ENCODE measurements at regions not wholly inside any gene's neighbourhood (a gene's known extent, or its start where the extent isn't known, plus 50 kb on each side); places are given as distances from the start of the nearest gene placed in this dataset.

DNA sequence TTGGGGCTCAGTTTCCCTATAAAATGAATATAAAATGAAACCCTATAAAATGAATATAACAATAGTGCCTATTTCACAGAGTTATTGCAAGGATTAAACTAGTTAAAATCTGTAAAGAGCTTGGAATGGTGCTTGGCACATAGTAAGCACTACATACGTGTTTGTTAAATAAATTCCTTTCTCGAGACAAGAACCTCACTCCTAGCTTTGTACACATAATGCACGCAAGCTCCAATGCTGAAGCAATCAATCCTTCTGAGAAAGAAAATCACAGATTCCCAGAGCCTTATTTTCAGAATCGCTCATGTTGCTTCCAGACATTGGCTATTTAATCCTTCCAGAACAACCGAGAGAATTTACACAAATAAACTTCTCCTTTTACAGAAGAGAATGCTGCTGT lies 440.9 kb downstream of the IRS1 start:
- no peak overlapping the region for H3K27ac Mint-ChIP-seq
- H3K9me3 ChIP-seq (ENCODE audit: control insufficient read depth, low read length, poor library complexity, severe bottlenecking), result no peaks in the 10 kb centered on the region
- no peak for DNase-seq
- H3K4me3 Mint-ChIP-seq, result no peak overlapping the region
- H3K27me3 Mint-ChIP-seq, result peaks cover 12% of the 10 kb centered on the region
- no peak for ATAC-seq
- H3K4me1 Mint-ChIP-seq, result no peaks in the 10 kb centered on the region
- no peaks in the 10 kb centered on the region for H3K36me3 Mint-ChIP-seq (ENCODE audit: low read depth)

- H3K27me3 Mint-ChIP-seq, result peaks cover 12% of the 10 kb centered on the region
- H3K4me3 Mint-ChIP-seq, result no peak overlapping the region
- DNase-seq (no peak), ATAC-seq (no peak)
- H3K9me3 ChIP-seq (ENCODE audit: control insufficient read depth, low read length, poor library complexity, severe bottlenecking), result no peaks in the 10 kb centered on the region
- H3K4me1 Mint-ChIP-seq, result no peaks in the 10 kb centered on the region
- no peaks in the 10 kb centered on the region for H3K36me3 Mint-ChIP-seq (ENCODE audit: low read depth)
- no peak overlapping the region for H3K27ac Mint-ChIP-seq
Observed at GRCh38 chr2:226357816-226358215, 441.8 kb downstream of the IRS1 start.

DNA sequence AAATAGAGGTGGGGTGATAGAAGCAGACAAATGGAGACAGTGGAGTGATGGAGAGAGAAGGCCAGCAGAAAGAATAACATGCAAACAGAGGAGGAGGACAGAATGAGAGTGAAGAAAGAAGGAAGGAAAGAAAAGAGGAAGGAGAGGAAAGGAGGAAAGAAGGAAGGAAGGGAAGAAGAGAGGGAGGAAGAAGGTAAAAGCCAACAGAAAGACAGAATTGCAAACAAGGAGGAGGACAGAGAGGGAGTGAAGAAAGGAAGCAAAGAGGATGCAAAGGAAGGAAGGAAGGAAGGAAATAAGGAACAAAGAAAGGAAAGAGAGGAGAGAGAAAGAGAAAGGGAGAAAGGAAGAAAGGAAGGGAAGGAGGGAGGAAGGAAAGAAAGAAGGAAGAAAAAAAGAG lies 444.0 kb downstream of the IRS1 start:
- Mint-ChIP-seq H3K27me3 (peaks cover 12% of the 10 kb centered on the region), H3K4me1 (no peaks in the 10 kb centered on the region), H3K4me3 (no peak overlapping the region), H3K27ac (no peak overlapping the region), H3K36me3 (ENCODE audit: low read depth) (no peaks in the 10 kb centered on the region)
- no peak for ATAC-seq
- no peaks in the 10 kb centered on the region for H3K9me3 ChIP-seq (ENCODE audit: control insufficient read depth, low read length, poor library complexity, severe bottlenecking)
- no peak for DNase-seq

GRCh38 chr2:226354434-226354833 lies 445.2 kb downstream of the IRS1 start:
- Mint-ChIP-seq H3K4me1 (no peaks in the 10 kb centered on the region), H3K27ac (no peak overlapping the region), H3K27me3 (peaks cover 18% of the 10 kb centered on the region), H3K4me3 (no peak overlapping the region), H3K36me3 (ENCODE audit: low read depth) (no peaks in the 10 kb centered on the region)
- no peak for DNase-seq
- no peaks in the 10 kb centered on the region for H3K9me3 ChIP-seq (ENCODE audit: control insufficient read depth, low read length, poor library complexity, severe bottlenecking)
- ATAC-seq, result no peak

DNA sequence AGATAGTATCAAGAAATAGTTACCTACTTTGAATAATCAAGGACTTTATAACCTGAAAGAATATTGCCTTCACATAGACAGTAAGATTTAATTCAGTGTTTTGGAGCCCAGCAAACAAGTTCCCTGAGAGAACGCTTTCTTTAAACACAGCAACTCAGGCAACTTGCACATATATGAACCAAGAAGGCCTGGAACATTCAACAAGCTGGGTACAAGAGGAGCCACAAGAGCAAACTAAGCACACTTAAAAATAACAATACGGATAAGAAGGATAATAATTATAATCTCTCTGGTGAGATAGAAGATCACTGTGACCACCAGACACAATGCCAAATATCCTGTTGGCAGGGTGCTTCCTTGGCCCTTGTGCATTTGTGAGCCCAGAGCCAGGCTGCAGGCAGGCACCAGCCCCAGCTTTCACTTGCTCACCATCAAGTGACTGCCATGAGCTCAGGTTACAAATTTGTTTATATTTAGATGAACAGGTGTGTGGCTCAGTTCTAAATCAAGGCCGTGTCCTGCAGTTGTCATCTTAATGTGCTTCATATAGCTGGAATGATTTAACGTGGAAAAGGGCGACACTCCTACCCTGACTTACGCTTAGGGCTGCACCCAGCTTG lies 446.6 kb downstream of the IRS1 start:
- ATAC-seq (no peak), DNase-seq (no peak)
- Mint-ChIP-seq H3K27me3 (peaks cover 15% of the 10 kb centered on the region), H3K27ac (no peak overlapping the region), H3K4me3 (no peak overlapping the region), H3K4me1 (no peaks in the 10 kb centered on the region), H3K36me3 (ENCODE audit: low read depth) (no peaks in the 10 kb centered on the region)
- H3K9me3 ChIP-seq (ENCODE audit: control insufficient read depth, low read length, poor library complexity, severe bottlenecking), result no peaks in the 10 kb centered on the region

- ATAC-seq (no peak), DNase-seq (no peak)
- Mint-ChIP-seq H3K36me3 (ENCODE audit: low read depth) (no peaks in the 10 kb centered on the region), H3K27ac (no peak overlapping the region), H3K27me3 (peaks cover 8% of the 10 kb centered on the region), H3K4me1 (no peaks in the 10 kb centered on the region), H3K4me3 (no peak overlapping the region)
- no peaks in the 10 kb centered on the region for H3K9me3 ChIP-seq (ENCODE audit: control insufficient read depth, low read length, poor library complexity, severe bottlenecking)
Observed at GRCh38 chr2:226351711-226352110, 447.9 kb downstream of the IRS1 start.

DNA sequence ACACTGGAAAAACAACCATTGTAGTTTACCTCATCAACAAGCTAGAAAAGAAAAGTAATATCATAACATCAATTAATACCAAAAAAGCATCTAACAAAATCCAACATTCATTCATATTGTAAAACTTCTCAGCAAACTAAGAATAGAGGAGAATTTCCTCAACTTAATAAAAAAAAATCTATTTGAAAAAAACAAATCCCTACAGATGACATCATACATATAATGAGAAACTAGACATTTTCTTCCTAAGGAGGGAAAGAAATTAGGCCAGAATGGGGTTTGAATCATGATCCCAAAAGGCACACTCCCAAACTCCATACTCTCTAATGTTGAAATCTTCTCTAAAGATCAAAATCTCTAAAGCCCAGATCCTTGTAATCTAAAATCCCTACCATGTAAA lies 460.0 kb downstream of the IRS1 start:
- H3K36me3 Mint-ChIP-seq (ENCODE audit: low read depth), result no peaks in the 10 kb centered on the region
- H3K27me3 Mint-ChIP-seq, result no peaks in the 10 kb centered on the region
- no peaks in the 10 kb centered on the region for H3K9me3 ChIP-seq (ENCODE audit: control insufficient read depth, low read length, poor library complexity, severe bottlenecking)
- no peak overlapping the region for H3K4me3 Mint-ChIP-seq
- H3K4me1 Mint-ChIP-seq, result peaks cover 4% of the 10 kb centered on the region
- DNase-seq, result no peak
- no peak overlapping the region for H3K27ac Mint-ChIP-seq
- no peak for ATAC-seq

- H3K4me3 Mint-ChIP-seq, result no peak overlapping the region
- peaks cover 4% of the 10 kb centered on the region for H3K4me1 Mint-ChIP-seq
- H3K9me3 ChIP-seq (ENCODE audit: control insufficient read depth, low read length, poor library complexity, severe bottlenecking), result no peaks in the 10 kb centered on the region
- no peaks in the 10 kb centered on the region for H3K27me3 Mint-ChIP-seq
- H3K27ac Mint-ChIP-seq, result no peak overlapping the region
- ATAC-seq (no peak), DNase-seq (no peak)
- no peaks in the 10 kb centered on the region for H3K36me3 Mint-ChIP-seq (ENCODE audit: low read depth)
Observed at GRCh38 chr2:226338825-226339224, 460.8 kb downstream of the IRS1 start.

DNA sequence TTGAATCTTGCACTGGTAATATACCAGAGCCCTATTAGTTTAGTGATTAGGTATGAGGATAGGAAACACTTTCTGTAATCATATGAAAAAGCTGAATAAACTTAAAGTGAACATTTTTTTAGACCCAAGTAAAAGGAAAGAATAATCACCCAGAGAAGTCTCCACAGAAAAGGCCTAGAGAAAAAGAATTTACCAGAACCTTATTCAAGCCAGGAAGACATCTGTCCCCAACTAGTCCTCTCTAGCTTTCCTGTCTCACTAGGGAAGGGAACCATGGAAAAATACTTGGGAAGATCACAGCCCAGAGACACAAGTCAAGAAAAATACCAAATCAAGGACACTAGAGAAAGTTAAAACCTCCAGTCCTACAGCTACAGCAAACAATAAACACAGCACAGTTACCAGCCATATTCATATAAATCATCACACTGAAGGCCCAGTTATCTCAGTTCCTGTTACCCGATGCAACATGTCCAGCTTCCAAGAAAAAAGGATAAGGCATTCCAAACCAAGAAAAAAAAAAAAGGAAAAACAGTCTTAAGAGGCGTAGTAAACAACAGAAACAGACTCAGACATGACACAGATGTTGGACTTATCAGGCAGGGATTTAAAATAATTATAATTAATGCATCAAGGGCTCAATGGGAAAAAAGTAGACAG lies 461.5 kb downstream of the IRS1 start:
- no peaks in the 10 kb centered on the region for H3K9me3 ChIP-seq (ENCODE audit: control insufficient read depth, low read length, poor library complexity, severe bottlenecking)
- Mint-ChIP-seq H3K36me3 (ENCODE audit: low read depth) (no peaks in the 10 kb centered on the region), H3K4me3 (no peak overlapping the region), H3K27ac (no peak overlapping the region), H3K27me3 (no peaks in the 10 kb centered on the region), H3K4me1 (peaks cover 4% of the 10 kb centered on the region)
- no peak for ATAC-seq
- no peak for DNase-seq

DNA sequence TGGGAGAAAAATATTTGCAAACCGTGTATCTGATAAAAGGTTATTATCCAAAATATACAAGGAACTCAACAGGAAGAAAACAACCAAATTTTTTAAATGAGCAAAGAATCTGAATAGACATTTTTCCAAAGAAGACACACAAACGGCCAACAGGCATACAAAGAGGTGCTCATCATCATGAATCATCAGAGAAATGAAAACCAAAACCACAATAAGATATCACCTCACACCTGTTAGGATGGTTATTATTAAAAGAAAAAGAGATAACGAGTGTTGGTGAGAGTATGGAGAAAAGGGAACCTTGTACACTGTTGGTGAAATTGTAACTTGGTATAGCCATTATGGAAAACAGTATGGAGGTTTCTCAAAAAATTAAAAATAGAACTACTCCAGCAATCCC lies 463.3 kb downstream of the IRS1 start:
- no peaks in the 10 kb centered on the region for H3K9me3 ChIP-seq (ENCODE audit: control insufficient read depth, low read length, poor library complexity, severe bottlenecking)
- Mint-ChIP-seq H3K27ac (no peak overlapping the region), H3K4me1 (peaks cover 4% of the 10 kb centered on the region), H3K36me3 (ENCODE audit: low read depth) (no peaks in the 10 kb centered on the region), H3K27me3 (no peaks in the 10 kb centered on the region), H3K4me3 (no peak overlapping the region)
- ATAC-seq (no peak), DNase-seq (no peak)

DNA sequence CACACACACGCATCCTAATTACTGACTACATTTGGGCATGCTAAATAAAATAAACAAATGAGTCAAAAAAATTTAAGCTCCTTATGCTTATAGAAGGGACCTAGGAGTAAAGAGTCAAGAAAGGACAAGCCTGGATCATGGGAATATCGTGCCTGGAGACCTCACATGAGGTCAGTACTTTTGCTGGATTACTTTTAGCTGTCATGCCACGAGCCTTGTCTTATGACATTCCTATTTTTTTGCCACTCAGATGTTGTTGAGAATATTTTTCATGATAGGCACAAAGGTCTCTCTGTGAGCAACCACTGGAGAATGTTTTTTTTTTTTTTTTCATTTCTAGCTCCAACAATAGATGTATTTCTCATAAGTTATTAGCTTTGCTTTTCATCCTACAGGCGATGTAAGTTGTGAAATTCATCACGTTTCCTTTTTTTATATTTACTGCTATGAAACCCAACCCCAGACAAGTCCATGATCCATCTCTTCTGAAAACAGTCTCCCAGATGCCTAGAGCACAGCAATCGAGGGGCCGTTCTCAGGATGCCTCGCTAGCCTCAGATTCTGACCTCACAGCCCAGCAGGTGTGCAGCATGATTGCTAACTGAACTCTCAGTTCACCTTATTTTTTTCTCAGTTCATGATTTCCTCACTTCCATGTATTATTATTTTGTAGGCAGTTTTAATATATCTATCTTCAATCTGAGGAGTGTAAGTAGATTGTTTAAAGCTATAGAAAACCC lies 464.5 kb downstream of the IRS1 start:
- no peaks in the 10 kb centered on the region for H3K27me3 Mint-ChIP-seq
- DNase-seq, result no peak
- peaks cover 4% of the 10 kb centered on the region for H3K4me1 Mint-ChIP-seq
- no peaks in the 10 kb centered on the region for H3K9me3 ChIP-seq (ENCODE audit: control insufficient read depth, low read length, poor library complexity, severe bottlenecking)
- ATAC-seq, result no peak
- no peak overlapping the region for H3K27ac Mint-ChIP-seq
- no peaks in the 10 kb centered on the region for H3K36me3 Mint-ChIP-seq (ENCODE audit: low read depth)
- no peak overlapping the region for H3K4me3 Mint-ChIP-seq

GRCh38 chr2:226333388-226333787 lies 466.2 kb downstream of the IRS1 start:
- H3K27ac Mint-ChIP-seq, result no peak overlapping the region

DNA sequence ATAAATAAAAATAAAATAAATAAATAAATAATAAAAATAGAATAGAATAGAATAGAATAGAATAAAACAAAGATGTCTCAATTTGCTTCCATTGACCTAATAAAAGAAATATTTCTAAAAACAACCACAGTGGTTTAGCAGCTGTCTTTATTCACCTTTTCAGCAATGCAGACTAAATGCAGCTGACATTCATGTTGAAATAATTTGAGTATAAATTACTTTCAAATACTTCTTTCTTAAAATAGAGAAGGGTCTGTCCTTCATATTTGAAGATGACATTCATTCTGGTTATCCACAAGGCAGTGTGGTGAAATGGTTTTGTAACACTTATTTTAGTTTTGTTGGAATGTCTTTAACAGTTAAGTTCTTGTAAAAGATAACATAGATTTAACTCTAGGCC lies 469.4 kb downstream of the IRS1 start:
- H3K4me3 Mint-ChIP-seq, result no peak overlapping the region
- no peaks in the 10 kb centered on the region for H3K36me3 Mint-ChIP-seq (ENCODE audit: low read depth)
- ATAC-seq (no peak), DNase-seq (no peak)
- no peaks in the 10 kb centered on the region for H3K27me3 Mint-ChIP-seq
- no peaks in the 10 kb centered on the region for H3K9me3 ChIP-seq (ENCODE audit: control insufficient read depth, low read length, poor library complexity, severe bottlenecking)
- no peaks in the 10 kb centered on the region for H3K4me1 Mint-ChIP-seq
- H3K27ac Mint-ChIP-seq, result no peak overlapping the region

More at GRCh38 chr2:226333388-226333787, 466.2 kb downstream of the IRS1 start:
- peaks cover 4% of the 10 kb centered on the region for H3K4me1 Mint-ChIP-seq
- no peak for DNase-seq
- H3K9me3 ChIP-seq (ENCODE audit: control insufficient read depth, low read length, poor library complexity, severe bottlenecking), result no peaks in the 10 kb centered on the region
- H3K36me3 Mint-ChIP-seq (ENCODE audit: low read depth), result no peaks in the 10 kb centered on the region
- H3K4me3 Mint-ChIP-seq, result no peak overlapping the region
- ATAC-seq, result no peak
- no peaks in the 10 kb centered on the region for H3K27me3 Mint-ChIP-seq

DNA sequence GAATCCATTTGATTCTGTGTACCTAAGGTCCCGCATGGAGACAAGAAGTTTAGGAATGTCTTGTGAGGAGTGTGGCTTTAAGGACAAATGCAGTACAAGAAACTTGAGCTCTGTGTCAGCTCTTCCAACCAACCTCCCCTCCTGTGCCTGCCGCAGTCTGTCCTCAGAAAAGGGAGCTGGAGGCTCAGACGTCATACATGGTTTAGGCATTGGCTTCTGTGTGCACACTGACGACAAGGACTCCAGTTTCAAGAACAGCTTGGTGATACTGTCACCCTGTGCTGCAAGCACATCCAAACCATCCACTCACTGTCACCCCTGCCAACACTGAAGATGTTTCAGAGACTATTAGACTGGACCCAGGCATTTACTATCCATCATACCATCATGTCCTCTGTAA lies 470.4 kb downstream of the IRS1 start:
- Mint-ChIP-seq H3K4me3 (no peak overlapping the region), H3K36me3 (ENCODE audit: low read depth) (no peaks in the 10 kb centered on the region), H3K4me1 (no peaks in the 10 kb centered on the region), H3K27me3 (peaks cover 5% of the 10 kb centered on the region), H3K27ac (no peak overlapping the region)
- no peaks in the 10 kb centered on the region for H3K9me3 ChIP-seq (ENCODE audit: control insufficient read depth, low read length, poor library complexity, severe bottlenecking)
- ATAC-seq (no peak), DNase-seq (no peak)
